ENCODE measurements at regions not wholly inside any gene's neighbourhood (a gene's known extent, or its start where the extent isn't known, plus 50 kb on each side); places are given as distances from the start of the nearest gene placed in this dataset.

GRCh38 chr16:73233329-73233765 is 185.4 kb upstream of the ZFHX3 start:
- 94% methylated on average over 5 of the region's 5 CpGs; no CpG with 5 or more reads in 1 of the 2 experiments for WGBS, 2 experiments (ENCODE audit: extremely low coverage in 1 of 2, insufficient coverage in 1 of 2, insufficient read length in 1 of 2, insufficient replicate concordance in 2 of 2, low coverage in 1 of 2, low lambda C conversion rate in 2 of 2, missing lambda C conversion rate in 1 of 2)
- Histone ChIP-seq H2BK15ac (ENCODE audit: low read length) (no peak overlapping the region), H2BK12ac (ENCODE audit: low read depth, low read length) (no peak overlapping the region), H3K27ac (ENCODE audit: low read depth, low read length) (no peak overlapping the region), H4K20me1 (replicated peaks in 1 of 2; ENCODE audit: control insufficient read depth in 1 of 2, insufficient read depth in 2 of 2, low read length in 2 of 2) (no peaks in the 10 kb centered on the region), H3K79me1 (ENCODE audit: low read depth, low read length) (no peaks in the 10 kb centered on the region), H3K4me1 (replicated peaks in 1 of 4; ENCODE audit: control insufficient read depth in 3 of 4, insufficient read depth in 4 of 4, low read length in 3 of 4) (0 out of 7 replicates have a peak, but pooled peaks cover 0 to 2% (median 0%) of the 10 kb centered on the region in 4 experiments), H4K8ac (ENCODE audit: extremely low read depth, insufficient read depth, low read length) (no peak overlapping the region), H2BK5ac (ENCODE audit: low read depth, low read length) (no peak overlapping the region), H3K27me3 (replicated peaks in 1 of 4; ENCODE audit: control insufficient read depth in 3 of 4, extremely low read depth in 1 of 4, insufficient read depth in 3 of 4, low read length in 3 of 4) (no peaks in the 10 kb centered on the region; a peak in 2 of 7 replicates), H3K9ac (replicated peaks in 1 of 4; ENCODE audit: extremely low read depth in 1 of 4, low read depth in 3 of 4, low read length in 3 of 4) (no peak overlapping the region), H3K4me3 (ENCODE audit: extremely low read depth in 1 of 4, insufficient read depth in 2 of 4, low read depth in 3 of 4, low read length in 4 of 4) (no peak overlapping the region), H2BK120ac (replicated peaks; ENCODE audit: low read depth, low read length) (no peak overlapping the region), H3K56ac (replicated peaks; ENCODE audit: insufficient read length, low read depth, low read length) (no peak overlapping the region), H3K4ac (replicated peaks; ENCODE audit: insufficient read length, low read depth, low read length) (no peak overlapping the region), H3K36me3 (ENCODE audit: control insufficient read depth in 2 of 4, insufficient read depth in 4 of 4, low read length in 3 of 4) (no peaks in the 10 kb centered on the region), H3K18ac (ENCODE audit: extremely low read depth, low read length) (no peak overlapping the region), H3K79me2 (ENCODE audit: control insufficient read depth in 1 of 2, insufficient read depth in 2 of 2, low read length in 2 of 2) (no peaks in the 10 kb centered on the region), H3K23me2 (ENCODE audit: low read depth, low read length) (peaks cover 2% of the 10 kb centered on the region; the same call in 1 of the 2 replicates), H2BK20ac (ENCODE audit: low read length) (no peak overlapping the region), H4K5ac (ENCODE audit: insufficient read length, low read depth, low read length) (no peak overlapping the region), H3K14ac (ENCODE audit: insufficient read length) (no peak overlapping the region), H2AFZ (ENCODE audit: low read length) (no peak overlapping the region), H2AK5ac (ENCODE audit: low read depth, low read length) (no peak overlapping the region), H3K4me2 (ENCODE audit: insufficient read depth in 1 of 2, low read depth in 2 of 2, low read length in 2 of 2) (no peak overlapping the region; a peak in 1 of 4 replicates), H4K91ac (replicated peaks; ENCODE audit: insufficient read length, low read length) (no peak overlapping the region), H3K9me3 (ENCODE audit: insufficient read depth in 2 of 2, low read depth in 1 of 2, low read length in 1 of 2) (no peaks in the 10 kb centered on the region), H3K23ac (ENCODE audit: insufficient read length) (no peak overlapping the region)
- POLR2A ChIA-PET (ENCODE audit: partially characterized antibody) = no interaction called here
- CTCF ChIA-PET (ENCODE audit: partially characterized antibody) = interaction anchor here (1.1 to 1.5 kb wide), 2 partner anchors 16 to 37 kb away, joined by 3 to 5 read pairs; no protein-coding TSS in a partner anchor
- DNase-seq (ENCODE audit: low read depth in 1 of 2, low spot score in 2 of 2) (no peak), FAIRE-seq (no peak)
- TF ChIP-seq GTF2F1 (IDR thresholded peaks at IDR 0.05; ENCODE audit: borderline replicate concordance, low read depth, low read length) (no peak), EGR1 (IDR thresholded peaks at IDR 0.05; ENCODE audit: borderline replicate concordance, low read depth, low read length) (no peak)

All from H1 (cell line).